ENCODE measurements at regions not wholly inside any gene's neighbourhood (a gene's known extent, or its start where the extent isn't known, plus 50 kb on each side); places are given as distances from the start of the nearest gene placed in this dataset.

DNA sequence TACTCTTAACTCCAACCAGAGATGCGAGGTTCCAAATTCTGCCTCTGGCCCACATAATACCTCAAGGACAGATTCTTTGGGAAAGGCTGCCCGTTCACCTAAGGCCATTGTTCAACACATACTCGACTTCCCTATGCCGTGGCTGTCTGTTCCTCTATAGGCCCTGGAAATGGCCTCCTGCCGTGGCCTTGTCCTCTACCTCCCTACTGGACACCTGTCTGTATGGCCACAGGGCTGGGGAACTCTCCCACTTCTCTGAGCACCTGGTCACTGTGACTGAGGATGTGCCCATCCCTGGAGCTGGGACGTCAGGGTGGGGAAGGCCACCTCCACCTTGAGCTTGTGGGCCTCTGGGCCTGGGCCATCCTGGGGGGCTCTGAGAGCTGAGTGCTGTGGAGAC lies 340.5 kb upstream of the B3GAT1 start:
- no peak for TF ChIP-seq POLR2AphosphoS5 (IDR thresholded peaks at IDR 0.05)
- TF ChIP-seq CTCF (IDR thresholded peaks at IDR 0.05), result no peak
- no peak for TF ChIP-seq EP300 (IDR thresholded peaks at IDR 0.05; ENCODE audit: low read depth)
- TF ChIP-seq POLR2A (IDR thresholded peaks at IDR 0.05), result no peak
